ENCODE measurements at regions not wholly inside any gene's neighbourhood (a gene's known extent, or its start where the extent isn't known, plus 50 kb on each side); places are given as distances from the start of the nearest gene placed in this dataset.

- Histone ChIP-seq H3K9me3 (ENCODE audit: control insufficient read depth, insufficient read depth, low read length) (no peaks in the 10 kb centered on the region), H3K4me3 (ENCODE audit: low read depth, low read length) (no peak overlapping the region), H3K36me3 (ENCODE audit: control insufficient read depth, insufficient read depth, low read length) (peaks cover 67% of the 10 kb centered on the region), H3K27ac (ENCODE audit: low read depth, low read length) (no peak overlapping the region), H3K4me1 (ENCODE audit: control insufficient read depth, insufficient read depth, low read length) (peaks cover 8% of the 10 kb centered on the region; the same call in 1 of the 2 replicates), H3K27me3 (ENCODE audit: control insufficient read depth, insufficient read depth, low read length) (no peaks in the 10 kb centered on the region), H3K9ac (ENCODE audit: low read depth, low read length) (no peak overlapping the region)
These were observed 58.6 kb upstream of the RPS13 start for GRCh38 chr11:17135916-17136683.

- Histone ChIP-seq H3K4me1 (ENCODE audit: control insufficient read depth, insufficient read depth, low read length) (peaks cover 8% of the 10 kb centered on the region; the same call in 1 of the 2 replicates), H3K36me3 (ENCODE audit: control insufficient read depth, insufficient read depth, low read length) (peaks cover 73% of the 10 kb centered on the region), H3K9ac (ENCODE audit: low read depth, low read length) (no peak overlapping the region), H3K4me3 (ENCODE audit: low read depth, low read length) (no peak overlapping the region), H3K27ac (ENCODE audit: low read depth, low read length) (no peak overlapping the region), H3K27me3 (ENCODE audit: control insufficient read depth, insufficient read depth, low read length) (no peaks in the 10 kb centered on the region), H3K9me3 (ENCODE audit: control insufficient read depth, insufficient read depth, low read length) (no peaks in the 10 kb centered on the region)
These were observed 55.2 kb upstream of the RPS13 start for GRCh38 chr11:17132654-17133053.

- no peak overlapping the region for H3K4me3 ChIP-seq (ENCODE audit: low read depth, low read length)
- peaks cover 71% of the 10 kb centered on the region for H3K36me3 ChIP-seq (ENCODE audit: control insufficient read depth, insufficient read depth, low read length)
- H3K27ac ChIP-seq (ENCODE audit: low read depth, low read length) = no peak overlapping the region
- no peak overlapping the region for H3K9ac ChIP-seq (ENCODE audit: low read depth, low read length)
- H3K9me3 ChIP-seq (ENCODE audit: control insufficient read depth, insufficient read depth, low read length) = no peaks in the 10 kb centered on the region
- no peaks in the 10 kb centered on the region for H3K27me3 ChIP-seq (ENCODE audit: control insufficient read depth, insufficient read depth, low read length)
- no peaks in the 10 kb centered on the region for H3K4me1 ChIP-seq (ENCODE audit: control insufficient read depth, insufficient read depth, low read length)
These were observed 51.5 kb upstream of the RPS13 start for GRCh38 chr11:17129003-17129402.
